ENCODE measurements at regions not wholly inside any gene's neighbourhood (a gene's known extent, or its start where the extent isn't known, plus 50 kb on each side); places are given as distances from the start of the nearest gene placed in this dataset.

DNA sequence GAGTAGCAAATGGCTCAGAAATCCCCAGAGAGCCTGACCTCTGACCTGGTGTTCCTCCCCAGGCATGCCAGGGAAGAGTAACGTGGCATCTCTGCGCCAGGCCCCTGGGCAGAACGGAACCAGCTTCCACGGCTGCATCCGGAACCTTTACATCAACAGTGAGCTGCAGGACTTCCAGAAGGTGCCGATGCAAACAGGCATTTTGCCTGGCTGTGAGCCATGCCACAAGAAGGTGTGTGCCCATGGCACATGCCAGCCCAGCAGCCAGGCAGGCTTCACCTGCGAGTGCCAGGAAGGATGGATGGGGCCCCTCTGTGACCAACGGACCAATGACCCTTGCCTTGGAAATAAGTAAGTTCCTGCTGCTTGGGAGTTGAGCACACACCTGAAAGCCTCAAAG is 83.4 kb upstream of the PACRGL start:
- H3K4me3 ChIP-seq (ENCODE audit: low read depth, low read length) = no peak overlapping the region
- H3K27me3 ChIP-seq (replicated peaks) = no peaks in the 10 kb centered on the region
- no peak for DNase-seq
- TF ChIP-seq, protein P1, sequence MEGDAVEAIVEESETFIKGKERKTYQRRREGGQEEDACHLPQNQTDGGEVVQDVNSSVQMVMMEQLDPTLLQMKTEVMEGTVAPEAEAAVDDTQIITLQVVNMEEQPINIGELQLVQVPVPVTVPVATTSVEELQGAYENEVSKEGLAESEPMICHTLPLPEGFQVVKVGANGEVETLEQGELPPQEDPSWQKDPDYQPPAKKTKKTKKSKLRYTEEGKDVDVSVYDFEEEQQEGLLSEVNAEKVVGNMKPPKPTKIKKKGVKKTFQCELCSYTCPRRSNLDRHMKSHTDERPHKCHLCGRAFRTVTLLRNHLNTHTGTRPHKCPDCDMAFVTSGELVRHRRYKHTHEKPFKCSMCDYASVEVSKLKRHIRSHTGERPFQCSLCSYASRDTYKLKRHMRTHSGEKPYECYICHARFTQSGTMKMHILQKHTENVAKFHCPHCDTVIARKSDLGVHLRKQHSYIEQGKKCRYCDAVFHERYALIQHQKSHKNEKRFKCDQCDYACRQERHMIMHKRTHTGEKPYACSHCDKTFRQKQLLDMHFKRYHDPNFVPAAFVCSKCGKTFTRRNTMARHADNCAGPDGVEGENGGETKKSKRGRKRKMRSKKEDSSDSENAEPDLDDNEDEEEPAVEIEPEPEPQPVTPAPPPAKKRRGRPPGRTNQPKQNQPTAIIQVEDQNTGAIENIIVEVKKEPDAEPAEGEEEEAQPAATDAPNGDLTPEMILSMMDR (IDR thresholded peaks at IDR 0.05; ENCODE audit: low read depth, low read length, missing control alignments) = no peak
- no peaks in the 10 kb centered on the region for H3K36me3 ChIP-seq (replicated peaks)
- in situ Hi-C loops (cut with HindIII; ENCODE audit: low pct_ligation_motif_present, low sequenced_read_pairs) = no loop called here
- H3K27ac ChIP-seq = no peak overlapping the region

GRCh38 chr4:20617678-20618396 is 82.4 kb upstream of the PACRGL start:
- Histone ChIP-seq H3K27ac (no peak overlapping the region), H3K4me3 (ENCODE audit: low read depth, low read length) (no peak overlapping the region), H3K27me3 (replicated peaks) (no peaks in the 10 kb centered on the region), H3K36me3 (replicated peaks) (no peaks in the 10 kb centered on the region)
- no peak for DNase-seq
- in situ Hi-C loops (cut with HindIII; ENCODE audit: low pct_ligation_motif_present, low sequenced_read_pairs) = no loop called here
- TF ChIP-seq, protein P1 (IDR thresholded peaks at IDR 0.05; ENCODE audit: low read depth, low read length, missing control alignments) = no peak

DNA sequence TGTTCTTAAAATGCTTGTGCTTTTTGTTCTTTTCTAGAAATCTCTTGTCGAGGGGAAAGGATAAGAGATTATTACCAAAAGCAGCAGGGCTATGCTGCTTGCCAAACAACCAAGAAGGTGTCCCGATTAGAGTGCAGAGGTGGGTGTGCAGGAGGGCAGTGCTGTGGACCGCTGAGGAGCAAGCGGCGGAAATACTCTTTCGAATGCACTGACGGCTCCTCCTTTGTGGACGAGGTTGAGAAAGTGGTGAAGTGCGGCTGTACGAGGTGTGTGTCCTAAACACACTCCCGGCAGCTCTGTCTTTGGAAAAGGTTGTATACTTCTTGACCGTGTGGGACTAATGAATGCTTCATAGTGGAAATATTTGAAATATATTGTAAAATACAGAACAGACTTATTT is 81.5 kb upstream of the PACRGL start:
- TF ChIP-seq, protein P1 (IDR thresholded peaks at IDR 0.05; ENCODE audit: low read depth, low read length, missing control alignments) = no peak
- no peaks in the 10 kb centered on the region for H3K27me3 ChIP-seq (replicated peaks)
- H3K27ac ChIP-seq = no peak overlapping the region
- H3K36me3 ChIP-seq (replicated peaks) = no peaks in the 10 kb centered on the region
- no peak overlapping the region for H3K4me3 ChIP-seq (ENCODE audit: low read depth, low read length)
- in situ Hi-C loops (cut with HindIII; ENCODE audit: low pct_ligation_motif_present, low sequenced_read_pairs) = no loop called here
- no peak for DNase-seq

DNA sequence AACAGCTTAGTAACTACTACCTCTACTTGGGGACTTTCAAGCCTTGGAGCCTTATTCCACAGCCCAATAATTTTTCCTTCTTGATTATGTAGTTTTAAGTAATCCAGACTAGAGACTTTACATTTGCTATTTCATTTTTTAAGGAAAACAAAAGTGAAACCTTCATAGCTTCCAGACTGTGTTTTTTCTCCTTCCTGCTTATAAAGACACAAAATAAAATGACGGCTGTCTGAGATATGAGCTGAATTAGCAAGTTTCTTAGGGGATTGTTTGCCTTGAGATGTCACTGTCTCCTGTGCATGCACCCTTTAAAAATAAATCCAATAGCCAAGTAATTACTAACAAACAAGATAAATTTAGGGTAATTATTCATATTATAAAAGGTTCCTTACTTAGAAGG is 78.8 kb upstream of the PACRGL start:
- H3K27ac ChIP-seq = no peak overlapping the region
- no peaks in the 10 kb centered on the region for H3K27me3 ChIP-seq (replicated peaks)
- TF ChIP-seq, protein P1 (IDR thresholded peaks at IDR 0.05; ENCODE audit: low read depth, low read length, missing control alignments) = no peak
- H3K4me3 ChIP-seq (ENCODE audit: low read depth, low read length) = no peak overlapping the region
- no peak for DNase-seq
- H3K36me3 ChIP-seq (replicated peaks) = no peaks in the 10 kb centered on the region
- in situ Hi-C loops (cut with HindIII; ENCODE audit: low pct_ligation_motif_present, low sequenced_read_pairs) = no loop called here

GRCh38 chr4:20622701-20623100 is 77.6 kb upstream of the PACRGL start:
- no peaks in the 10 kb centered on the region for H3K27me3 ChIP-seq (replicated peaks)
- no peak overlapping the region for H3K4me3 ChIP-seq (ENCODE audit: low read depth, low read length)
- in situ Hi-C loops (cut with HindIII; ENCODE audit: low pct_ligation_motif_present, low sequenced_read_pairs) = no loop called here
- H3K36me3 ChIP-seq (replicated peaks) = no peaks in the 10 kb centered on the region
- DNase-seq = no peak
- TF ChIP-seq, protein P1 (IDR thresholded peaks at IDR 0.05; ENCODE audit: low read depth, low read length, missing control alignments) = no peak
- H3K27ac ChIP-seq = no peak overlapping the region

DNA sequence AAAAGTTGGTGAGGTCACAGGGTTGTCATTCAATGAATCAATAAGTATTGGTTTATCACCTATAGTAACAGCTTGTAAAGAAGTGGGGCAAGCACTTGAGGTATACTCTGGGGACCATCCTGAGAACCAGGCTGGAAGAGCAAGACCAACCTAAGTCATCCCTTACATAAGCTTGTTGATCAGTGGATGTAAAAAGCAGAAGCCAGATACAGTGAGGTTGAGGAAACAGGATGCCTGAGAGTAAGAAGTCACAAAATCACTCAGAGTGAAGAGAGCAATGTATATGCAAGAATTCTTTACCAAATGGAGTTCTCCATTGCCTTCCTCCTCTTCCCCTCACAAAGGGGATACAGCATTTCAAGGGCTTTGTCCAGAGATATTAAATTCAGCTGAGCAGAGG is 76.3 kb upstream of the PACRGL start:
- in situ Hi-C loops (cut with HindIII; ENCODE audit: low pct_ligation_motif_present, low sequenced_read_pairs) = no loop called here
- TF ChIP-seq, protein P1 (IDR thresholded peaks at IDR 0.05; ENCODE audit: low read depth, low read length, missing control alignments) = no peak
- no peak overlapping the region for H3K4me3 ChIP-seq (ENCODE audit: low read depth, low read length)
- no peak for DNase-seq
- no peaks in the 10 kb centered on the region for H3K36me3 ChIP-seq (replicated peaks)
- no peaks in the 10 kb centered on the region for H3K27me3 ChIP-seq (replicated peaks)
- no peak overlapping the region for H3K27ac ChIP-seq

Data from brain microvascular endothelial cell (primary cell).